Transverse colon (tissue), 3 donors: ENCODE measurements at regions not wholly inside any gene's neighbourhood (a gene's known extent, or its start where the extent isn't known, plus 50 kb on each side); places are given as distances from the start of the nearest gene placed in this dataset.

Experiments
- EP300 ChIP-seq: sonication (generic); formaldehyde crosslinking; IDR thresholded peaks from one replicate; pipeline ENCODE4 v1.6.1; 2017; ENCODE audit warnings: antibody characterized with exemption, low read depth
- POLR2A ChIP-seq: fragments of 450-650 bp; IDR thresholded peaks from one replicate; pipeline ENCODE4 v1.6.1; 2016; ENCODE audit warnings: antibody characterized with exemption, mild to moderate bottlenecking, moderate library complexity
- TF ChIP-seq, protein P1 (sequence below), 5 experiments: fragments of 200-600 bp in 3 of 5; fragments of 450-650 bp in 2 of 5; sonication (generic) in 3 of 5; IDR thresholded peaks; 1 replicate in 2 of 5; 2 replicates in 3 of 5; pipeline ENCODE4 v1.5.1; 2016 to 2017; ENCODE audit warnings: antibody characterized with exemption in 5 of 5, inconsistent platforms in 3 of 5, mild to moderate bottlenecking in 2 of 5, moderate library complexity in 1 of 5

DNA sequence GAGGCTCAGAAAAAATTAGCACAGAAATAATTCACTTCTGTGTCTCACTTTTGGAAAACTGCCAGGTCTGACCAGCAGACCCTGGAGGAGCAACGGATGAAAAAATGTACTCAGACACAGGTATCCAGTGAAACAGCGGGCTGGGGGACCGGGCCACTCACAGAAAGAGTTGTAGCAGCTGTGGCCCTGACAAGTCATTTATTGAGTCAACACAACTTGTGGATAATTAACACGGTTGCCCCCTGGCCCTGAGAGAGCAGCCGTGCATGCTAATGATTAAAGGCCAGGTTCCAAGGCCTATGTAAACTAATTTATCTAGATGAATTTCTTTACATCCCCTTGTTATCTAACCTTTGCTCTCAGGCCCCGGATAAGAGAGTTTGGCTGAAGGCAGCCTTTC is 131.3 kb downstream of the AASDHPPT start:
- TF ChIP-seq, protein P1, sequence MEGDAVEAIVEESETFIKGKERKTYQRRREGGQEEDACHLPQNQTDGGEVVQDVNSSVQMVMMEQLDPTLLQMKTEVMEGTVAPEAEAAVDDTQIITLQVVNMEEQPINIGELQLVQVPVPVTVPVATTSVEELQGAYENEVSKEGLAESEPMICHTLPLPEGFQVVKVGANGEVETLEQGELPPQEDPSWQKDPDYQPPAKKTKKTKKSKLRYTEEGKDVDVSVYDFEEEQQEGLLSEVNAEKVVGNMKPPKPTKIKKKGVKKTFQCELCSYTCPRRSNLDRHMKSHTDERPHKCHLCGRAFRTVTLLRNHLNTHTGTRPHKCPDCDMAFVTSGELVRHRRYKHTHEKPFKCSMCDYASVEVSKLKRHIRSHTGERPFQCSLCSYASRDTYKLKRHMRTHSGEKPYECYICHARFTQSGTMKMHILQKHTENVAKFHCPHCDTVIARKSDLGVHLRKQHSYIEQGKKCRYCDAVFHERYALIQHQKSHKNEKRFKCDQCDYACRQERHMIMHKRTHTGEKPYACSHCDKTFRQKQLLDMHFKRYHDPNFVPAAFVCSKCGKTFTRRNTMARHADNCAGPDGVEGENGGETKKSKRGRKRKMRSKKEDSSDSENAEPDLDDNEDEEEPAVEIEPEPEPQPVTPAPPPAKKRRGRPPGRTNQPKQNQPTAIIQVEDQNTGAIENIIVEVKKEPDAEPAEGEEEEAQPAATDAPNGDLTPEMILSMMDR (IDR thresholded peaks at IDR 0.05): no peak
- TF ChIP-seq POLR2A: no peak
- no peak for TF ChIP-seq EP300
